ENCODE measurements at regions not wholly inside any gene's neighbourhood (a gene's known extent, or its start where the extent isn't known, plus 50 kb on each side); places are given as distances from the start of the nearest gene placed in this dataset.

DNA sequence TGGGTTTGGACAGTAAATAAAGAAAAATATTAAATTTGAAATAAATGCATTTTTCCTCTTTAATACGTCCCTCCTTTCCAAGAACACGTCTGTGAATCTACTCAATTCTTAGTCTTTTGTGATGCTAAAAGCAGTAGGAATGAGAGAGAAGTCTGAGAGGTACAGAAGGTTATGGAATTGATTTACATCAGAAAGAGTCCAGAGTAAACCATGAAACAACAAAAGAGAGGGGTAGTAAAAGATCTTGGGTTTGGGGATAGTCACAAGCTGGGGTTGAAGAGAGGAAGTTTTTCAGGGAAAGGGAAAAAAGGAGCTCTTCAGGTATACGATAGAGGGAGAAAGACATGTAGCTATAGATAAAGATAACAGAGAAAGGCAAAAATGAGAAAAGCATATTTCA is 215.4 kb downstream of the RAB28 start:
- H2AFZ ChIP-seq (replicated peaks; ENCODE audit: low read length, poor library complexity), result no peak overlapping the region
- intact Hi-C loops (cut with micrococcal nuclease) (no loop called here), in situ Hi-C loops (cut with MboI; ENCODE audit: low sequenced_read_pairs) (no loop called here), dilution Hi-C loops (cut with HindIII; ENCODE audit: low sequenced_read_pairs, unreplicated experiment) (no loop called here)
- TF ChIP-seq MAFK (IDR thresholded peaks at IDR 0.05; ENCODE audit: low read depth, low read length) (no peak), USF2 (IDR thresholded peaks at IDR 0.05; ENCODE audit: low read depth, low read length) (no peak), NFE2L2 (IDR thresholded peaks at IDR 0.05; ENCODE audit: low read depth, low read length) (no peak), MXI1 (IDR thresholded peaks at IDR 0.05; ENCODE audit: borderline replicate concordance, low read depth, low read length) (no peak), RFX5 (IDR thresholded peaks at IDR 0.05; ENCODE audit: low read depth, low read length) (no peak), SMC3 (IDR thresholded peaks at IDR 0.05; ENCODE audit: low read depth, low read length) (no peak), CHD1 (IDR thresholded peaks at IDR 0.05; ENCODE audit: low read depth, low read length) (no peak), RAD21 (IDR thresholded peaks at IDR 0.05; ENCODE audit: low read length) (no peak), RCOR1 (IDR thresholded peaks at IDR 0.05; ENCODE audit: insufficient replicate concordance, low read length) (no peak), BHLHE40 (IDR thresholded peaks at IDR 0.05; ENCODE audit: low read depth, low read length) (no peak)
- no peak overlapping the region for H2BK5ac ChIP-seq (ENCODE audit: low read depth, low read length, poor library complexity, severe bottlenecking)
- H3K18ac ChIP-seq (ENCODE audit: low read depth, low read length), result no peak overlapping the region
- no peak overlapping the region for H3K4me3 ChIP-seq (ENCODE audit: insufficient read depth, low read depth, low read length)
- H2BK15ac ChIP-seq (ENCODE audit: low read depth, low read length), result no peak overlapping the region
- no peak overlapping the region for H4K8ac ChIP-seq (ENCODE audit: low read depth in 2 of 2, low read length in 2 of 2)
- H3K4ac ChIP-seq (ENCODE audit: low read depth, low read length), result no peak overlapping the region
- no peak overlapping the region for H3K9ac ChIP-seq (ENCODE audit: low read depth, low read length)
- no peaks in the 10 kb centered on the region for H3K79me1 ChIP-seq (ENCODE audit: low read depth in 1 of 2, low read length in 2 of 2)
- H3K23ac ChIP-seq (ENCODE audit: low read depth, low read length), result no peak overlapping the region
- H2AK5ac ChIP-seq (ENCODE audit: low read depth, low read length), result no peak overlapping the region
- H3K56ac ChIP-seq (ENCODE audit: extremely low read depth, insufficient read depth, low read length), result no peak overlapping the region
- no peak overlapping the region for H4K91ac ChIP-seq (ENCODE audit: insufficient read depth, low read depth, low read length)
- no peaks in the 10 kb centered on the region for H3K4me1 ChIP-seq (ENCODE audit: control insufficient read depth, insufficient read depth, low read length)
- peaks cover 2% of the 10 kb centered on the region; the same call in 1 of the 2 replicates for H3K9me3 ChIP-seq (ENCODE audit: control insufficient read depth, insufficient read depth, low read length)
- WGBS, 2 experiments (ENCODE audit: extremely low coverage in 2 of 2, insufficient read length in 1 of 2), result no CpG with 5 or more reads among the region's 3 CpGs
- ChIA-PET CTCF (no interaction called here), POLR2A (ENCODE audit: unreplicated experiment) (no interaction called here)
- no peak overlapping the region for H3K4me2 ChIP-seq (ENCODE audit: low read depth, low read length)
- no peak for ATAC-seq (ENCODE audit: low read depth)
- H3K9me1 ChIP-seq (ENCODE audit: insufficient read depth, low read length), result no peaks in the 10 kb centered on the region
- no peak overlapping the region for H2BK120ac ChIP-seq (ENCODE audit: low read depth, low read length)
- H4K20me1 ChIP-seq (ENCODE audit: insufficient read depth, low read length), result no peaks in the 10 kb centered on the region
- no peak overlapping the region for H3K14ac ChIP-seq (replicated peaks; ENCODE audit: low read depth, low read length)
- H3K27ac ChIP-seq (ENCODE audit: insufficient read depth, low read length), result no peak overlapping the region
- no TSS peak for BruUV-seq (replicated peaks)
- no peak overlapping the region for H2AK9ac ChIP-seq (replicated peaks; ENCODE audit: low read depth, low read length, poor library complexity)
- no peaks in the 10 kb centered on the region for H3K27me3 ChIP-seq (ENCODE audit: control insufficient read depth, insufficient read depth, low read length)
- DNase-seq, result no peak
- H4K5ac ChIP-seq (ENCODE audit: low read depth, low read length), result no peak overlapping the region
- H2BK20ac ChIP-seq (ENCODE audit: low read depth, low read length), result no peak overlapping the region
- H3K36me3 ChIP-seq (ENCODE audit: control insufficient read depth, insufficient read depth, low read length), result no peaks in the 10 kb centered on the region
